ENCODE measurements at regions not wholly inside any gene's neighbourhood (a gene's known extent, or its start where the extent isn't known, plus 50 kb on each side); places are given as distances from the start of the nearest gene placed in this dataset.

DNA sequence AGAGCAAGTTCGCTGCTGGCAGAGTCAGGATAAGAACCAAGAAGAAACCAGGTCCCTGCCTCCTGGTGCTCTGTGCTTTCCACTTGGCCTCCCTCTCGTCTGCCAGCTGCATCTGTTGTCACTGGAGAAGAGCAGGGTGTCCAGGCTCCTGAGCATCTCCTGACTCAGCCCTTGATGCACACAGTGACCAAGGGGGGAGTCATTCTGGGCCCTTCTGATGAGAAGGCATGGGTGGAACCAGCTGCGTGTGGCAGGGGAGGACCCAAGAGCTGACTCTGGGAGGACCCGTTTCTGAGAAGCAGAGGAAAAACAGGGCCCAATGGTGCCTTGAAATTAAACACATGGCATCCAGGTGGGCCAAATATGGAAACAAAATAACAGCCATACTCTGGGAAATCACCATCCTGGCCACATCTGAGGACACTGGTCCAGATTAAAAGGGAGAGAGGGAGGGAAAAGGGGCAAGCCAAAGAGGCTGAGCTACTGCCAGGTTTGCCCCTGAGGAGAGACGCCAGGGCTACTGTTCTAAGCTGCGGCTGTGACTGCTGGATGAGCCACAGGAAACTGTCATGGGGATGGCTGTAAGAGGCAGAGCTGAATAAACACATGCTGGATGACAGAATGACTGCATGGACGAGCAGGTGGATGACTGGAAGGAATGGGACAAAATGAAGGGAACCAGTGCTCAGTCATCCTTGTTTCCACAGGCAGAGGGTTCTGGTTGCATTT, 58.1 kb upstream of the CA12 start:
- no peak for TF ChIP-seq POLR2AphosphoS5 (IDR thresholded peaks at IDR 0.05; ENCODE audit: insufficient read depth in 1 of 2, low read depth in 1 of 2)
- no peak for TF ChIP-seq POLR2A (IDR thresholded peaks at IDR 0.05)
- TF ChIP-seq, protein P1, sequence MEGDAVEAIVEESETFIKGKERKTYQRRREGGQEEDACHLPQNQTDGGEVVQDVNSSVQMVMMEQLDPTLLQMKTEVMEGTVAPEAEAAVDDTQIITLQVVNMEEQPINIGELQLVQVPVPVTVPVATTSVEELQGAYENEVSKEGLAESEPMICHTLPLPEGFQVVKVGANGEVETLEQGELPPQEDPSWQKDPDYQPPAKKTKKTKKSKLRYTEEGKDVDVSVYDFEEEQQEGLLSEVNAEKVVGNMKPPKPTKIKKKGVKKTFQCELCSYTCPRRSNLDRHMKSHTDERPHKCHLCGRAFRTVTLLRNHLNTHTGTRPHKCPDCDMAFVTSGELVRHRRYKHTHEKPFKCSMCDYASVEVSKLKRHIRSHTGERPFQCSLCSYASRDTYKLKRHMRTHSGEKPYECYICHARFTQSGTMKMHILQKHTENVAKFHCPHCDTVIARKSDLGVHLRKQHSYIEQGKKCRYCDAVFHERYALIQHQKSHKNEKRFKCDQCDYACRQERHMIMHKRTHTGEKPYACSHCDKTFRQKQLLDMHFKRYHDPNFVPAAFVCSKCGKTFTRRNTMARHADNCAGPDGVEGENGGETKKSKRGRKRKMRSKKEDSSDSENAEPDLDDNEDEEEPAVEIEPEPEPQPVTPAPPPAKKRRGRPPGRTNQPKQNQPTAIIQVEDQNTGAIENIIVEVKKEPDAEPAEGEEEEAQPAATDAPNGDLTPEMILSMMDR (IDR thresholded peaks at IDR 0.05): no peak
